Transverse colon (tissue), 4 donors: ENCODE measurements at regions not wholly inside any gene's neighbourhood (a gene's known extent, or its start where the extent isn't known, plus 50 kb on each side); places are given as distances from the start of the nearest gene placed in this dataset.

Experiments used
- POLR2AphosphoS5 ChIP-seq, 3 donors: sonication (generic); formaldehyde crosslinking; IDR thresholded peaks; one replicate each; pipeline ENCODE4 v1.6.1; 2016; ENCODE audit warnings: antibody characterized with exemption in 3 of 3
- TF ChIP-seq, protein P1 (sequence below), 5 experiments: fragments of 200-600 bp in 3 of 5; fragments of 450-650 bp in 2 of 5; sonication (generic) in 3 of 5; IDR thresholded peaks; 1 replicate in 2 of 5; 2 replicates in 3 of 5; pipeline ENCODE4 v1.5.1; 2016 to 2017; ENCODE audit warnings: antibody characterized with exemption in 5 of 5, inconsistent platforms in 3 of 5, mild to moderate bottlenecking in 2 of 5, moderate library complexity in 1 of 5

DNA sequence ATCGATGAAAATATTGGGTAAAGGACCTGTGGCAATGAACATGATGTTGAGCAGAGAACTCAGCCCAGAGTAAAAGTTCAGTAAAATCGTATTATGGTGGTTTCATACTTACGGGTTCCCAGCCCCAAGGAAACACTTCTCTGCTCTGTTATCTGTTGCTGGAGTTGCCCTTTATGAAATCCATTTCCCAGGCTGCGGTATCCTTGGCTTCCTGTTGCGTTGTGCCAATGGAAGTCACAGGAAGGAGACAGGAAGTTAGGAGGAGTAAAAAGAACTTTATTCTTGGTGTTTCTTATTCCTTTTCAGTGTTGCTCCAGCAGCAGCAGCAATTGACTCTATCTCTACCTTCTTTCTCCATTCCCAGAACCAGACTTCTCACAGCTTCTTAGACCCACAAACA is 965.2 kb downstream of the VRK1 start:
- TF ChIP-seq, protein P1, sequence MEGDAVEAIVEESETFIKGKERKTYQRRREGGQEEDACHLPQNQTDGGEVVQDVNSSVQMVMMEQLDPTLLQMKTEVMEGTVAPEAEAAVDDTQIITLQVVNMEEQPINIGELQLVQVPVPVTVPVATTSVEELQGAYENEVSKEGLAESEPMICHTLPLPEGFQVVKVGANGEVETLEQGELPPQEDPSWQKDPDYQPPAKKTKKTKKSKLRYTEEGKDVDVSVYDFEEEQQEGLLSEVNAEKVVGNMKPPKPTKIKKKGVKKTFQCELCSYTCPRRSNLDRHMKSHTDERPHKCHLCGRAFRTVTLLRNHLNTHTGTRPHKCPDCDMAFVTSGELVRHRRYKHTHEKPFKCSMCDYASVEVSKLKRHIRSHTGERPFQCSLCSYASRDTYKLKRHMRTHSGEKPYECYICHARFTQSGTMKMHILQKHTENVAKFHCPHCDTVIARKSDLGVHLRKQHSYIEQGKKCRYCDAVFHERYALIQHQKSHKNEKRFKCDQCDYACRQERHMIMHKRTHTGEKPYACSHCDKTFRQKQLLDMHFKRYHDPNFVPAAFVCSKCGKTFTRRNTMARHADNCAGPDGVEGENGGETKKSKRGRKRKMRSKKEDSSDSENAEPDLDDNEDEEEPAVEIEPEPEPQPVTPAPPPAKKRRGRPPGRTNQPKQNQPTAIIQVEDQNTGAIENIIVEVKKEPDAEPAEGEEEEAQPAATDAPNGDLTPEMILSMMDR (IDR thresholded peaks at IDR 0.05), result no peak
- TF ChIP-seq POLR2AphosphoS5 (IDR thresholded peaks at IDR 0.05), result no peak
